ENCODE measurements at regions not wholly inside any gene's neighbourhood (a gene's known extent, or its start where the extent isn't known, plus 50 kb on each side); places are given as distances from the start of the nearest gene placed in this dataset.

DNA sequence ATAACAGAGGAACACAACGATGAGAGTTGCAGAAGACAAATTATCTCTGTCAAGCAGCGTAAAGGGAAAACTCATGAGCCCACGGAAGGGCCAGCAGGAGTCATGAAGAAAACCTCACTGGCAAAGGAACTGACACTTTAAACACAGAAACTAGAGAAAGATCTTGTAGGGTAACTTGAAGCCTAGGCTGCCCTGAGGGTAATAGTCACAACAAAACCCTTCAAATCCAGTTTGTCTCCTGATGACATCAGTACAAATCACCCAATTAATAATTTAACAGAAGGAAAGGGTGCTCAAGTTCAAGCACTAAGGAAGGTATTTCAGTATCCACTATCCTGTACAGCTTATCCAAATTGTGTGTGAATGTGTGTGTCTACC lies 549.1 kb downstream of the MTRR start:
- Histone ChIP-seq H3K4me2 (ENCODE audit: low read length) (no peak overlapping the region), H4K20me1 (ENCODE audit: insufficient read depth) (no peaks in the 10 kb centered on the region), H3K27me3 (ENCODE audit: insufficient read depth, low read depth, low read length) (no peaks in the 10 kb centered on the region), H3K9me3 (ENCODE audit: low read length) (no peaks in the 10 kb centered on the region), H3K79me2 (replicated peaks; ENCODE audit: insufficient read depth, low read length) (no peaks in the 10 kb centered on the region), H3F3A (ENCODE audit: insufficient read depth, low read length, poor library complexity, severe bottlenecking) (no peaks in the 10 kb centered on the region), H3K4me3 (ENCODE audit: low read length) (no peak overlapping the region), H3K9ac (ENCODE audit: low read length) (no peak overlapping the region), H2AFZ (ENCODE audit: low read depth, low read length) (no peak overlapping the region), H3K9me2 (ENCODE audit: insufficient read depth, low read length) (no peaks in the 10 kb centered on the region), H3K27ac (ENCODE audit: low read length) (no peak overlapping the region), H3K36me3 (ENCODE audit: insufficient read depth, low read length) (no peaks in the 10 kb centered on the region)
- TF ChIP-seq MXI1 (conservative IDR thresholded peaks at IDR 0.05; ENCODE audit: poor library complexity, severe bottlenecking) = no peak
- TF ChIP-seq SMC3 (conservative IDR thresholded peaks at IDR 0.05; ENCODE audit: poor library complexity) = no peak
- TF ChIP-seq, protein P1, sequence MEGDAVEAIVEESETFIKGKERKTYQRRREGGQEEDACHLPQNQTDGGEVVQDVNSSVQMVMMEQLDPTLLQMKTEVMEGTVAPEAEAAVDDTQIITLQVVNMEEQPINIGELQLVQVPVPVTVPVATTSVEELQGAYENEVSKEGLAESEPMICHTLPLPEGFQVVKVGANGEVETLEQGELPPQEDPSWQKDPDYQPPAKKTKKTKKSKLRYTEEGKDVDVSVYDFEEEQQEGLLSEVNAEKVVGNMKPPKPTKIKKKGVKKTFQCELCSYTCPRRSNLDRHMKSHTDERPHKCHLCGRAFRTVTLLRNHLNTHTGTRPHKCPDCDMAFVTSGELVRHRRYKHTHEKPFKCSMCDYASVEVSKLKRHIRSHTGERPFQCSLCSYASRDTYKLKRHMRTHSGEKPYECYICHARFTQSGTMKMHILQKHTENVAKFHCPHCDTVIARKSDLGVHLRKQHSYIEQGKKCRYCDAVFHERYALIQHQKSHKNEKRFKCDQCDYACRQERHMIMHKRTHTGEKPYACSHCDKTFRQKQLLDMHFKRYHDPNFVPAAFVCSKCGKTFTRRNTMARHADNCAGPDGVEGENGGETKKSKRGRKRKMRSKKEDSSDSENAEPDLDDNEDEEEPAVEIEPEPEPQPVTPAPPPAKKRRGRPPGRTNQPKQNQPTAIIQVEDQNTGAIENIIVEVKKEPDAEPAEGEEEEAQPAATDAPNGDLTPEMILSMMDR (IDR thresholded peaks at IDR 0.05; ENCODE audit: poor library complexity, severe bottlenecking) = no peak
- no peak for TF ChIP-seq EZH2 (IDR thresholded peaks at IDR 0.05; ENCODE audit: borderline replicate concordance, insufficient read depth, low read length, poor library complexity, severe bottlenecking)
- TF ChIP-seq, protein P2, sequence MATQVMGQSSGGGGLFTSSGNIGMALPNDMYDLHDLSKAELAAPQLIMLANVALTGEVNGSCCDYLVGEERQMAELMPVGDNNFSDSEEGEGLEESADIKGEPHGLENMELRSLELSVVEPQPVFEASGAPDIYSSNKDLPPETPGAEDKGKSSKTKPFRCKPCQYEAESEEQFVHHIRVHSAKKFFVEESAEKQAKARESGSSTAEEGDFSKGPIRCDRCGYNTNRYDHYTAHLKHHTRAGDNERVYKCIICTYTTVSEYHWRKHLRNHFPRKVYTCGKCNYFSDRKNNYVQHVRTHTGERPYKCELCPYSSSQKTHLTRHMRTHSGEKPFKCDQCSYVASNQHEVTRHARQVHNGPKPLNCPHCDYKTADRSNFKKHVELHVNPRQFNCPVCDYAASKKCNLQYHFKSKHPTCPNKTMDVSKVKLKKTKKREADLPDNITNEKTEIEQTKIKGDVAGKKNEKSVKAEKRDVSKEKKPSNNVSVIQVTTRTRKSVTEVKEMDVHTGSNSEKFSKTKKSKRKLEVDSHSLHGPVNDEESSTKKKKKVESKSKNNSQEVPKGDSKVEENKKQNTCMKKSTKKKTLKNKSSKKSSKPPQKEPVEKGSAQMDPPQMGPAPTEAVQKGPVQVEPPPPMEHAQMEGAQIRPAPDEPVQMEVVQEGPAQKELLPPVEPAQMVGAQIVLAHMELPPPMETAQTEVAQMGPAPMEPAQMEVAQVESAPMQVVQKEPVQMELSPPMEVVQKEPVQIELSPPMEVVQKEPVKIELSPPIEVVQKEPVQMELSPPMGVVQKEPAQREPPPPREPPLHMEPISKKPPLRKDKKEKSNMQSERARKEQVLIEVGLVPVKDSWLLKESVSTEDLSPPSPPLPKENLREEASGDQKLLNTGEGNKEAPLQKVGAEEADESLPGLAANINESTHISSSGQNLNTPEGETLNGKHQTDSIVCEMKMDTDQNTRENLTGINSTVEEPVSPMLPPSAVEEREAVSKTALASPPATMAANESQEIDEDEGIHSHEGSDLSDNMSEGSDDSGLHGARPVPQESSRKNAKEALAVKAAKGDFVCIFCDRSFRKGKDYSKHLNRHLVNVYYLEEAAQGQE (IDR thresholded peaks at IDR 0.05; ENCODE audit: borderline replicate concordance) = no peak
- TF ChIP-seq RAD21 (conservative IDR thresholded peaks at IDR 0.05) = no peak
- no peak for TF ChIP-seq EP300 (conservative IDR thresholded peaks at IDR 0.05; ENCODE audit: poor library complexity, severe bottlenecking)
- no peak for TF ChIP-seq TAF1 (IDR thresholded peaks at IDR 0.05; ENCODE audit: low read depth)
- TF ChIP-seq POLR2AphosphoS5 (IDR thresholded peaks at IDR 0.05) = no peak

DNA sequence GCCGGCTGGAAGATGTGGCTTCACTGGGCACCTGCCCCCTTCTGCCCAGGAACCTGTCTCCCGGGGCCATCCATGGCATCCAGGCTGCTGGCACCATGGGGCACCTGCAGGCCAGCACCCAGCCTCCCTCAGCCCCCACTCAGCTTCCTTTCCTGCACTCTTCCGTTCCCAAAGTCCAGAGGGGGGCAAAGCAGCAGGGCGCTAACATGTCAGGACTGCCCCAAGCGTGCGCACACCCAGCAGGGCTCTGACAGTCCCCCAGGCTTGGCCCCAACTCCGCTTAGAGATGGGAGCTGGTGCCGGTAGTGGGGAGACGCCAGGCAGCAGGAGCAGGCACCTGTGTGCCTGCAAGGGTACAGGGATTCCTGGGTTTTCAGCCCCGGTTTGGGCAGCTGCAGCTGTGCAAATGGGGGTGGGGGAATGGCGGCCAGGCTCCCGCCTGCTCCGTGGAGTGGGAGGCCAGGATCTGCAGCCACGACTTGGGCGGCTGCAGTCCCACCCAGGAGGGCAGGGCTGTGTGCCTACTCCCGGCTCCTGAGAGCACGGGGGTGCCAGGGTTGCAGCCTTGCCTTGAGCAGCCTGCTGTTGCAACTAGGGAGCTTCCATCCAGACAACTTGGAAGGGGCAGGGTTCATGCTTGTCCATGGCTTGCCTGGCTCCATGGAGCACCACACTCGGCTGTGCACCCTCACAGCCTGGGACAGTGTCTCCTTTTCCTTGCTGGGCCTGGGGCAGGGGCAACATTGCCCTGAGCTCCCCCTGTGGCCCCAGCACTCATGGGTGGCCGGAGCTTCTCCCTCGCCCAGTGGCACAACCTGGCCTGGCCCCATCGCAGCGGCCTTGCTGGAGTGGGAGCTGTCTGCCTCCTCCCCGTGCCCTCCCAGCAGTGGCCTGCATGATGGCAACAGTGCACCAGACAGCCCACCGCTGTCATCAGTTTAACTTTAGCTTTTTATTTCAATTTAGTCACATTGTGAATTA lies 561.1 kb downstream of the MTRR start:
- TF ChIP-seq, protein P2 (IDR thresholded peaks at IDR 0.05; ENCODE audit: borderline replicate concordance) = no peak
- TF ChIP-seq TAF1 (IDR thresholded peaks at IDR 0.05; ENCODE audit: low read depth) (no peak), RAD21 (conservative IDR thresholded peaks at IDR 0.05) (no peak), MXI1 (conservative IDR thresholded peaks at IDR 0.05; ENCODE audit: poor library complexity, severe bottlenecking) (no peak), SMC3 (conservative IDR thresholded peaks at IDR 0.05; ENCODE audit: poor library complexity) (no peak)
- TF ChIP-seq, protein P1 (IDR thresholded peaks at IDR 0.05; ENCODE audit: poor library complexity, severe bottlenecking) = no peak
- no peaks in the 10 kb centered on the region for H4K20me1 ChIP-seq (ENCODE audit: insufficient read depth)
- H3K9me2 ChIP-seq (ENCODE audit: insufficient read depth, low read length) = no peaks in the 10 kb centered on the region
- H3K4me3 ChIP-seq (ENCODE audit: low read length) = no peak overlapping the region
- no peaks in the 10 kb centered on the region for H3K27me3 ChIP-seq (ENCODE audit: insufficient read depth, low read depth, low read length)
- H3K4me2 ChIP-seq (ENCODE audit: low read length) = no peak overlapping the region
- no peaks in the 10 kb centered on the region for H3K9me3 ChIP-seq (ENCODE audit: low read length)
- H3K36me3 ChIP-seq (ENCODE audit: insufficient read depth, low read length) = no peaks in the 10 kb centered on the region
- H3K9ac ChIP-seq (ENCODE audit: low read length) = no peak overlapping the region
- H3K79me2 ChIP-seq (replicated peaks; ENCODE audit: insufficient read depth, low read length) = no peaks in the 10 kb centered on the region
- H2AFZ ChIP-seq (ENCODE audit: low read depth, low read length) = no peak overlapping the region
- H3K27ac ChIP-seq (ENCODE audit: low read length) = no peak overlapping the region
- H3F3A ChIP-seq (ENCODE audit: insufficient read depth, low read length, poor library complexity, severe bottlenecking) = no peaks in the 10 kb centered on the region

Measured in neural cell (in vitro differentiated cells).